NB4 (cell line): ENCODE measurements at regions not wholly inside any gene's neighbourhood (a gene's known extent, or its start where the extent isn't known, plus 50 kb on each side); places are given as distances from the start of the nearest gene placed in this dataset.

Source experiments
- DNase-seq: peaks from one replicate; pipeline ENCODE4 v3.0.0; 2010; ENCODE audit warnings: low read depth
- H3K4me3 ChIP-seq: one replicate; pipeline ENCODE4 v1.5.1; 2011; ENCODE audit warnings: mild to moderate bottlenecking, low read depth, low read length, moderate library complexity
- MYC ChIP-seq: IDR thresholded peaks from 2 replicates; pipeline ENCODE4 v1.6.1; 2011; ENCODE audit warnings: low read depth, low read length
- POLR2A ChIP-seq: IDR thresholded peaks from 2 replicates; pipeline ENCODE4 v1.6.1; 2011; ENCODE audit warnings: mild to moderate bottlenecking; ENCODE audit not compliant: insufficient read length; ENCODE audit errors: extremely low read depth
- TF ChIP-seq, protein P1 (sequence below): IDR thresholded peaks from one replicate; pipeline ENCODE4 v1.5.1; 2012; ENCODE audit warnings: low read depth, low read length
- TF ChIP-seq, protein P2 (sequence below): IDR thresholded peaks from 2 replicates; pipeline ENCODE4 v1.6.1; 2011; ENCODE audit warnings: low read depth, low read length

DNA sequence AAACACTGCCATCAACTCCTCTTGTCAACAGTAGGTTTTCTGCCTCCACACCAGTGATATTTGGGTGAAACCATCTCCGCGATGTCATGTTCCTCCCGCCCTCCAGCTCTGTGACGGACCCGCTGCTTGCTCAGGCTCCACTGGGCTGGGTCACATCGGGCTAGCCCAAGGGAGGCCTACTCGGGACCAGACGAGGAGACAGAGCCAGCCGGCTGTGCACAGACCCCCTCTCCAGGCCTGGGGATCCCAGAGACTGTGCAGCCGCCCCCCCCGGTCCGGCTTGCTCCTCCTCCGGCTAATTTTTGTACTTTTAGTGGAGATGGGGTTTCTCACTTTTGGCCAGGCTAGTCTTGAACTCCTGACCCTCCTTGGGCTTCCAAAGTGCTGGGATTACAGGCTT, 202.4 kb upstream of the PRDM9 start:
- H3K4me3 ChIP-seq: no peak overlapping the region
- TF ChIP-seq, protein P1, sequence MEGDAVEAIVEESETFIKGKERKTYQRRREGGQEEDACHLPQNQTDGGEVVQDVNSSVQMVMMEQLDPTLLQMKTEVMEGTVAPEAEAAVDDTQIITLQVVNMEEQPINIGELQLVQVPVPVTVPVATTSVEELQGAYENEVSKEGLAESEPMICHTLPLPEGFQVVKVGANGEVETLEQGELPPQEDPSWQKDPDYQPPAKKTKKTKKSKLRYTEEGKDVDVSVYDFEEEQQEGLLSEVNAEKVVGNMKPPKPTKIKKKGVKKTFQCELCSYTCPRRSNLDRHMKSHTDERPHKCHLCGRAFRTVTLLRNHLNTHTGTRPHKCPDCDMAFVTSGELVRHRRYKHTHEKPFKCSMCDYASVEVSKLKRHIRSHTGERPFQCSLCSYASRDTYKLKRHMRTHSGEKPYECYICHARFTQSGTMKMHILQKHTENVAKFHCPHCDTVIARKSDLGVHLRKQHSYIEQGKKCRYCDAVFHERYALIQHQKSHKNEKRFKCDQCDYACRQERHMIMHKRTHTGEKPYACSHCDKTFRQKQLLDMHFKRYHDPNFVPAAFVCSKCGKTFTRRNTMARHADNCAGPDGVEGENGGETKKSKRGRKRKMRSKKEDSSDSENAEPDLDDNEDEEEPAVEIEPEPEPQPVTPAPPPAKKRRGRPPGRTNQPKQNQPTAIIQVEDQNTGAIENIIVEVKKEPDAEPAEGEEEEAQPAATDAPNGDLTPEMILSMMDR: no peak
- no peak for TF ChIP-seq MYC
- TF ChIP-seq, protein P2, sequence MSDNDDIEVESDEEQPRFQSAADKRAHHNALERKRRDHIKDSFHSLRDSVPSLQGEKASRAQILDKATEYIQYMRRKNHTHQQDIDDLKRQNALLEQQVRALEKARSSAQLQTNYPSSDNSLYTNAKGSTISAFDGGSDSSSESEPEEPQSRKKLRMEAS: no peak
- TF ChIP-seq POLR2A: no peak
- DNase-seq: no peak

DNA sequence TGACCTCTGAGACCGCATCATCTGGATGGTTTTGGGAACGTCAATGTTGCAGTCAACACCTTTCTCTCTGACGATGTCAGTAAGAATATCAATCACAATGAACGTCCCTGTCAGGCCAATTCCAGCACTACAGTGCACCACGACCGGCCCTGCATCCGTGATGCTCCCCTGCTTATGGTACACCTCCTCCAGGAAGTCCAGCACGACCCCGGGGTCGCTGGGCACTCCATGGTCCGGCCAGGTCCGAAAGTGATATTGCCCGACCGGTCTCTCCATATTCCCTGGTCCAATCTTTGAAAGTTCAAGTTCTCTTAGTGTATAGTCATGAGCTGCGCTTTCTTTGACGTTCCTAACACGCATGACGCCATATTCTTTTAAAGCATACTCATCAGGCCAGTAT, 203.6 kb upstream of the PRDM9 start:
- TF ChIP-seq POLR2A: no peak
- TF ChIP-seq, protein P1: no peak
- TF ChIP-seq, protein P2: no peak
- TF ChIP-seq MYC: no peak
- DNase-seq: no peak
- H3K4me3 ChIP-seq: no peak overlapping the region

DNA sequence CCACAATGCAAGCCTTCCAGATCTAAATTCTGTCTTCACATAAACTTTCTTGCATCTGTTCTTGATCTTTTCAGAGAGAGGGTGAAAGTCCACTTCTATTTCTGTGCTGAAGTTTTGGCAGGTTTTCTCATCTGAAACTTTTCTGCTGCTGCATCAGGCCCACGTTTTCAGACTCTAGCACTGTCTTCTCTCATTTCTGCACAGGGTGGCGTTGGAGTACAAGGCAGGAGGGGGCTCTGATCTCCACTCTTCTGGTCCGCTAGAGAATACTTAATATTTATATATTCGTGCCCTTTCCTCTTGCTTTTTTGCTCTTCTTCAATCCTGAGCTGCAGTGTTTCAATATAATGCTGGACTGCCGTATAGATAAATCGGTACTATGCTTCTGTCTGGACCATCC, 204.0 kb upstream of the PRDM9 start:
- no peak for DNase-seq
- no peak for TF ChIP-seq MYC
- TF ChIP-seq, protein P1: no peak
- TF ChIP-seq, protein P2: no peak
- TF ChIP-seq POLR2A: no peak
- H3K4me3 ChIP-seq: no peak overlapping the region

DNA sequence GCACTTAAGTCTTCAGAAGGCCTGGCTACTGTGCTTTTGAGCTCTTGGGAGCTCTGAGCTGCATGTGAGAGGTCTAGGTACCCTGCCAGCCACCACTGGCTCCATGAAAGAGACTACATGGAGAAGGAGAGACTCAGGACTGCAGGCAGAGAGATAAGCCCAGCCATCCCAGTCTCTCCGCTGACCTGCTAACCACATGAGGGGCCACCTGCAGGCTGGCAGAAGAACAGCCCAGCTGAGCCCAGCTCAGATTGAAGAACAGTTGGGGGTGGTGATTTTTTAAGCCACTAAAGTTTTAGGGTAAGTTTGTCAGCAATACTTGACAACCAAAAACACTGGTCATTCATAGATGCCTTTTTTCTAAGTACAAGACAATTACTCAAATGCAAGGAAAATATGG, 205.0 kb upstream of the PRDM9 start:
- TF ChIP-seq, protein P2: no peak
- TF ChIP-seq POLR2A (no peak), MYC (no peak)
- TF ChIP-seq, protein P1: no peak
- no peak for DNase-seq
- H3K4me3 ChIP-seq: no peak overlapping the region

DNA sequence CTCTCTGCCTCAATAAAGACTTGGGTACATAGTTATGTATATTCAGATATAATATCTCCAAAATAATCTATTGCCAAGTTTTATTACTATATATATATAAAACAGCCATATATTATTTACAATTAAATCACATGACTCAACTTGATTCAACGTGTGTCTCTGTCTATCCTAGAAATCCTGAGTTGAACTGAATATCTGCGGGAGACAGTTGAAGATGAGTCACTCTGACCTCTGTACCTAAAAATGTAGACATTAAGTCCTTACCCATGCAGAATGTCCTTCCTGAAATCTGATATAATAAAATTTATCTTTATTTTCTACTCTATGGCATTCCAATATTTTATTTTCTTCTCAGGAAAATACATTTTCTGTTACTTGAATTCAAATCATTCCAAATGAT, 218.2 kb upstream of the PRDM9 start:
- no peak for DNase-seq
- H3K4me3 ChIP-seq: no peak overlapping the region
- TF ChIP-seq MYC (no peak), POLR2A (no peak)
- TF ChIP-seq, protein P1: no peak
- TF ChIP-seq, protein P2: no peak

DNA sequence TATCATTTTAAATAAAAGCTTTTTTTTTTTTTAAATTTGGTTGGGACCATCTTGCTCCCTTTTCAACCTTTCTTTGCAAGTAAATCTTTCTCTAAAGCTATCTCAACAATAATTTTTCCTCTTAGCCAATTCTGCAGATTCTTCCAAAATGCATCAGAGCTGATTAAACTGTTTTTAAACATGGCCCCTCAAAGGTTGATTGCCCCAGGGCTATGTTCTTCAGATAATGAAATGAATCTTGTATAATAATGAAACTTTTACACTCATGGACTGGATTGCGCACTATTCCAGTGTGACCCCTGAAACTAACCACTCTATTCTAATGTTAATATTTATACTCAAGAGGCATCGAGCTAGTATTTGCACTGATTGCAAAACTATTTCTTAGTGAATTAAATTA, 222.8 kb upstream of the PRDM9 start:
- DNase-seq: no peak
- no peak overlapping the region for H3K4me3 ChIP-seq
- TF ChIP-seq, protein P2: no peak
- TF ChIP-seq, protein P1: no peak
- TF ChIP-seq POLR2A: no peak
- no peak for TF ChIP-seq MYC
